Activated naive CD4-positive, alpha-beta T cell treated with anti-CD3 and anti-CD28 coated beads, Interleukin-2, amount 50 U/mL, for 24 hours (primary cell): ENCODE measurements at regions not wholly inside any gene's neighbourhood (a gene's known extent, or its start where the extent isn't known, plus 50 kb on each side); places are given as distances from the start of the nearest gene placed in this dataset.

ENCODE experiments used
- H3K27ac Mint-ChIP-seq: one replicate; pipeline ENCODE4 v1.8.0; 2021; ENCODE audit warnings: mild to moderate bottlenecking, mixed read lengths
- H3K27me3 Mint-ChIP-seq: one replicate; pipeline ENCODE4 v1.8.0; 2021; ENCODE audit warnings: mixed read lengths
- H3K36me3 Mint-ChIP-seq: one replicate; pipeline ENCODE4 v1.8.0; 2021; ENCODE audit warnings: mixed read lengths
- H3K4me1 Mint-ChIP-seq: one replicate; pipeline ENCODE4 v1.8.0; 2021; ENCODE audit warnings: mixed read lengths
- H3K4me3 Mint-ChIP-seq: one replicate; pipeline ENCODE4 v1.8.0; 2021; ENCODE audit warnings: mild to moderate bottlenecking, mixed read lengths
- H3K9me3 Mint-ChIP-seq: one replicate; pipeline ENCODE4 v1.8.0; 2021; ENCODE audit warnings: mixed read lengths

- Mint-ChIP-seq H3K4me1 (peaks cover 18% of the 10 kb centered on the region), H3K4me3 (no peak overlapping the region), H3K27ac (no peak overlapping the region), H3K27me3 (no peaks in the 10 kb centered on the region), H3K36me3 (no peaks in the 10 kb centered on the region), H3K9me3 (no peaks in the 10 kb centered on the region)
Observed at GRCh38 chr6:40717411-40718057, 130.4 kb upstream of the LRFN2 start.

DNA sequence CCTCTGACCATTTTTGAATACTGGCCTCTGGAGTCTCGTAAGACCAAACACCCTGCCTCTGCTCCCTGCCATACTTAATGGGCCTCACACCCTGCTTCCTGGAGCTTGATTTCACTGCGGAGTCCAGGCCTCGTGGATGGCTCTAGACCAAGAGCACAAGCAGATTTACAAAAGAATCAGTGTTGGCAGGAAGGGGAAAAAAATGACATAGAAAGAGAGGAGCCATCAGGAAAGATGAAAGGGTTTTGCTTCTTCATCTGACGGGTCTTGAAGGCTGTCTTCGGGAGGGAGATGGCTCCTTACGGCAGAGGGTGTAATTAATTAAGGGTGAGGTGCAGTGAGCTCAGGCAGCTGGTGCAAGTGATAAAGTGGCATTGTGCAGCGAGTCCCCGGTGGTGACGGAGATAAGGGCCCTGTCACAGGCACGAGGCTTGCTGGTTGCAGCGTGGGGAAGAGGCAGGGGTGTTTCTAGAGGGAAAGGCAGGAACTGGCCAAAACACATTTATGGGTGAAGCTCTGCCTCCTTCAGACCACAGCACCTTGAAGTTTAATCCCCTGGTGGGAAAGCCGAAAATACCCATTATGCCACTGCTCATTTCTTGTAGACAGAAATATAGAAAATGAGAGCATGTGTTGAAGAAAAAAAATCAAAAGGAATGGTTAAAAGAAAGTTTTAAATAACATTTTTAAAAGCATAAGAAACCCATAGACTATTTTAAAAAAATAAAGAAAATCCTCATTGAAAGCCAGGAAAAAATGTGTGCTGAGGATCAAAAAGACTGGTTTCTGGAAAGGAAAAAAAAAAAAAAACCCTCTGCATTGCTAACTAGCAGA, 128.6 kb upstream of the LRFN2 start:
- no peaks in the 10 kb centered on the region for H3K9me3 Mint-ChIP-seq
- no peaks in the 10 kb centered on the region for H3K36me3 Mint-ChIP-seq
- H3K27ac Mint-ChIP-seq, result no peak overlapping the region
- peaks cover 18% of the 10 kb centered on the region for H3K4me1 Mint-ChIP-seq
- H3K4me3 Mint-ChIP-seq, result no peak overlapping the region
- no peaks in the 10 kb centered on the region for H3K27me3 Mint-ChIP-seq

- Mint-ChIP-seq H3K9me3 (no peaks in the 10 kb centered on the region), H3K27ac (no peak overlapping the region), H3K4me1 (peaks cover 9% of the 10 kb centered on the region), H3K27me3 (no peaks in the 10 kb centered on the region), H3K36me3 (no peaks in the 10 kb centered on the region), H3K4me3 (no peak overlapping the region)
Observed at GRCh38 chr6:40714576-40715564, 127.7 kb upstream of the LRFN2 start.

DNA sequence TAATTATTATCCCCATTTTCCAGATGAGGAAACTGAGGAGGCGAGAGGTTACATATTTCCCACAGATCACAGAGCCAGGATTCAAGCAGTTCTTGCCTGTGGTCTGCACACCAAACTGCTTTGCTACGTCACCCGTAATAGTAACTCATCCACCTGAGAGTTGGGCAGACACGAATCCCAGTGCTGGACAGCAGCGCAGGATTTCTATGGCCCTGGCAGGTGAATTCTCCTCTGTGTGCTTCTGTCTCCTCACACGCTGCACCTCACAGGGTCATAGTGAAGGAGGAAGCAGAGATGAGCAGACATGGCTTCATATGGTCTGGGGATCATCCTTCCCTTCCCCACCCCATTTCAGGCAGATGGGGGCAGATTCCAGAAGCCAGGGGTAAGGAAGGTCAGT, 127.0 kb upstream of the LRFN2 start:
- Mint-ChIP-seq H3K27me3 (no peaks in the 10 kb centered on the region), H3K4me3 (no peak overlapping the region), H3K36me3 (no peaks in the 10 kb centered on the region), H3K27ac (no peak overlapping the region), H3K9me3 (no peaks in the 10 kb centered on the region), H3K4me1 (peaks cover 2% of the 10 kb centered on the region)

- Mint-ChIP-seq H3K4me3 (no peak overlapping the region), H3K9me3 (no peaks in the 10 kb centered on the region), H3K27me3 (no peaks in the 10 kb centered on the region), H3K27ac (no peak overlapping the region), H3K36me3 (no peaks in the 10 kb centered on the region), H3K4me1 (no peaks in the 10 kb centered on the region)
Observed at GRCh38 chr6:40713002-40713719, 126.0 kb upstream of the LRFN2 start.

DNA sequence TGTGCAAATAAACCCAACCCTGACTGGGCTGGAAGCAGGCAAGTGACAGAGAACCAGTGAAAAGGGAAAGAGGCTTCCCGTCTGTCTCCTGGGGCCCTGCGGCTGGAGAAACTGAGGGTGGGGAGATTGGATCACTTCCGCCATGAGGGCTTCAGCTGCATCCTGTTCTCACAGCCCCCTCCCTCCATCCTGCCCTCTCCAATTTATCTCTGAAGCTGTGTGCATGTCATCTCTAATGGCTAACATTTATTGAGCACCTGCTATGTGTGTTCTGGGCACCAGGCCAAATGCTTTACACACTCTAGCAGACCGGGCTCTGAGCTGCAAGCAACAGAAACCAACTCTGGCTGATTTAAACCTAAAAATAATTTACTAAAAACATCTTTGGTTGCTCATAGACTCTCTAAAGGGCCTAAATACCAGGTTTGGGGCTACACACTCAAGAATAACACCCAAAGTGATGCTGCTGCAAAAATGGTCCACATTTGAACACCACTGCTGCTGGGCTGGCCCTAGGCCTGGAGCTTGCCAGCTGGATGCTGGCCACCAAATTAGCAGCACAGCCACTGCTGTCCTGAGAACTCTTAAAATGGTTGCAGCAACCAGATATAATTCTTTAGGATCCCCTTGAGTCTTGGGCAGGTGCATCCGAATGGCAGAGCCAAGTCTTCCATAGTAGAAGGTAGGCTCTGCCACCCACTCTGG, 123.6 kb upstream of the LRFN2 start:
- Mint-ChIP-seq H3K27me3 (no peaks in the 10 kb centered on the region), H3K4me1 (no peaks in the 10 kb centered on the region), H3K36me3 (no peaks in the 10 kb centered on the region), H3K4me3 (no peak overlapping the region), H3K27ac (no peak overlapping the region), H3K9me3 (no peaks in the 10 kb centered on the region)

DNA sequence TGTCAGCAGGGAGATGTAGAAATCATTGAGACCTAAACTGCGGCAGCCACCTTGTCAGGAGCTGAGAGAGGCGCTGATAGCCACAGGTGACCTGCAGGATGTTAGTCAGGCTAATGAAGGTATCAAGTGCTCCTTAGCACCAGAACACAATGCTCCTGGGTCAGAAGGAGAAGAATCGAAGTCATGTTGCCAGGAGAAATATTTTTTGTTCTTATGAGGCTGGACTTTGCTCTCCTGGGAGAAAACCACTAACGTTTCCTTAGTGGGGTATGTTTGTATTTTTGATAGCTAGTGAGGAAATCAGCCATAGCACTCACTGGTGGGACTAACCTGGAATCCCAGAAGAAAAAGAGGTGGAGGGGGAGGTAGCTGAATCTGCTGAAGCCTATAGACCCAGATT, 120.9 kb upstream of the LRFN2 start:
- Mint-ChIP-seq H3K9me3 (no peaks in the 10 kb centered on the region), H3K4me3 (no peak overlapping the region), H3K4me1 (no peaks in the 10 kb centered on the region), H3K27ac (no peak overlapping the region), H3K27me3 (no peaks in the 10 kb centered on the region), H3K36me3 (no peaks in the 10 kb centered on the region)

- Mint-ChIP-seq H3K4me1 (no peaks in the 10 kb centered on the region), H3K9me3 (no peaks in the 10 kb centered on the region), H3K36me3 (no peaks in the 10 kb centered on the region), H3K27ac (no peak overlapping the region), H3K4me3 (no peak overlapping the region), H3K27me3 (peaks cover 4% of the 10 kb centered on the region)
Observed at GRCh38 chr6:40706178-40706577, 119.0 kb upstream of the LRFN2 start.

DNA sequence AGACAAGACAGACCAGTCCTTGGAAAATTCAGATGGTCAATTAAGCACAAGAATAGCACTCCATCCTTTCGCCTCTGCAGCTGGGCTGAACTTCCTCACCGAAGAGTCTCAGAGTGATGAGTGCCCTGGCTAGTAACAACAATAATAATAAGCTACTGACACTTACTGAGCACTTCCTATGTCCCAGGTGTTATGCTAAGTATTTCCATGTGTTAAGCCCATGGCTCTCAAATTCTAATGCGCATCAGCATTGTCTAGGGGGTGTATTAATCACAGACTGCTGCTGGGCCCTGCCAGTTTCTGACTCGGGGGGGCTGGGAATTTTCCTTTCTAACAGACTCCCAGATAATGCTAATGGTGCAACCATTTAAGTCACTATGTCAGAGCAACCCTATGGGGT, 118.2 kb upstream of the LRFN2 start:
- Mint-ChIP-seq H3K27me3 (peaks cover 4% of the 10 kb centered on the region), H3K4me3 (no peak overlapping the region), H3K4me1 (no peaks in the 10 kb centered on the region), H3K27ac (no peak overlapping the region), H3K36me3 (no peaks in the 10 kb centered on the region), H3K9me3 (no peaks in the 10 kb centered on the region)

DNA sequence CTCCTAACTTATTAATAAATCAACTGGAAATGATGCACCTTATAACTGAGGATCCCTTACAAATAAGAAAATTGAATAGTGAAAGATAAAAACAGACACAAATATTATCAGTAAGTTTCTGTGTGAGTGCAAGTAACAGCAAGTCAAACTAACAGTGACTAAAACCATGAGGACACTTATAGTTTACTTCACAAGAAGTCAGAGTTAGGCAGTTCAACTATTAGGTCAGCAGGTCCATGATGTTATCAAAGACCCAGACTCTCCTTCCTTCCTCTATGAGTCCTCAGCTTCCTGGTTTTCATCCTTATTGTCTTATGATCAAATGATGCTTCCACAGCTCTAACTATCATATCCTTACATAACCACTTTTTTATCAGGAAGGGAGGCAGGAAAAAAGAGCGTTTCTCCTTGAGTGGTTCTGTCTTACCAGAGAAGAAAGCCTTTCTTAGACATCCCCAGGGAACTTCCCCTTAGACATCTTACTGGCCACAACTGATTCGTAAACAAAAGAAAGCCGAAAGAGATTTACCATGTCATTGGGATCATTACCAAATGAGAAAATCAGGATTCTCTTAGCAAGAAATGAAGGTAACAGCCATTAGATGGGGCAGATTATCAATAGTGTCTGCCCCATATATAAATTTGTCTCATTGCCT, 114.3 kb upstream of the LRFN2 start:
- no peak overlapping the region for H3K4me3 Mint-ChIP-seq
- no peaks in the 10 kb centered on the region for H3K4me1 Mint-ChIP-seq
- H3K27me3 Mint-ChIP-seq, result peaks cover 4% of the 10 kb centered on the region
- H3K27ac Mint-ChIP-seq, result no peak overlapping the region
- H3K9me3 Mint-ChIP-seq, result no peaks in the 10 kb centered on the region
- no peaks in the 10 kb centered on the region for H3K36me3 Mint-ChIP-seq

GRCh38 chr6:40700006-40700580, 112.9 kb upstream of the LRFN2 start:
- no peak overlapping the region for H3K27ac Mint-ChIP-seq
- H3K36me3 Mint-ChIP-seq, result no peaks in the 10 kb centered on the region
- no peaks in the 10 kb centered on the region for H3K9me3 Mint-ChIP-seq
- no peak overlapping the region for H3K4me3 Mint-ChIP-seq
- H3K4me1 Mint-ChIP-seq, result no peaks in the 10 kb centered on the region
- peaks cover 4% of the 10 kb centered on the region for H3K27me3 Mint-ChIP-seq

GRCh38 chr6:40695750-40696415, 108.7 kb upstream of the LRFN2 start:
- H3K4me3 Mint-ChIP-seq, result no peak overlapping the region
- H3K27me3 Mint-ChIP-seq, result no peaks in the 10 kb centered on the region
- H3K4me1 Mint-ChIP-seq, result no peaks in the 10 kb centered on the region
- H3K9me3 Mint-ChIP-seq, result no peaks in the 10 kb centered on the region
- no peak overlapping the region for H3K27ac Mint-ChIP-seq
- no peaks in the 10 kb centered on the region for H3K36me3 Mint-ChIP-seq

- no peaks in the 10 kb centered on the region for H3K9me3 Mint-ChIP-seq
- H3K27me3 Mint-ChIP-seq, result no peaks in the 10 kb centered on the region
- H3K4me3 Mint-ChIP-seq, result no peak overlapping the region
- no peaks in the 10 kb centered on the region for H3K4me1 Mint-ChIP-seq
- no peaks in the 10 kb centered on the region for H3K36me3 Mint-ChIP-seq
- no peak overlapping the region for H3K27ac Mint-ChIP-seq
Observed at GRCh38 chr6:40695114-40695513, 108.0 kb upstream of the LRFN2 start.

DNA sequence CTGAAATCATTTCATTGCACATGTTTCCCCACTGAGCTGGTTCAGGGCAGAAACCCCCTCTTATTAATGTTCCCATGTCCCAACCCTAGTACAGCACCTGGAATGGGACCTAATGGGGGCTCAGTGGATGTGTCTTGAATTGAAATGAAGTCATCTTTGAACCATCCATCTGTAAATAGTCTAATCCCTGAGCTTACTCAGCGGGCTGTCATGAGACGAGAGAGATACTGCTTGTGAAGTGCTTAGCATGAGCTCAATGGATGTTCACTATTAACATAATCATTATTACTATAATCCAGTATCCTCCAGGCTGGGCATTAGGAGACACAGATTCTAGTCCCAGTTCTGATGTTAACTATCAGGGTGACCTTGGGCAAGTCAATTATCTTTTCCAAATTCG, 106.6 kb upstream of the LRFN2 start:
- no peaks in the 10 kb centered on the region for H3K4me1 Mint-ChIP-seq
- no peak overlapping the region for H3K4me3 Mint-ChIP-seq
- H3K27ac Mint-ChIP-seq, result no peak overlapping the region
- H3K36me3 Mint-ChIP-seq, result no peaks in the 10 kb centered on the region
- H3K27me3 Mint-ChIP-seq, result no peaks in the 10 kb centered on the region
- no peaks in the 10 kb centered on the region for H3K9me3 Mint-ChIP-seq
